Naive thymus-derived CD8-positive, alpha-beta T cell (primary cell): ENCODE measurements at regions not wholly inside any gene's neighbourhood (a gene's known extent, or its start where the extent isn't known, plus 50 kb on each side); places are given as distances from the start of the nearest gene placed in this dataset.
"Not testable (repeated sequence)": the region's sequence is repeated elsewhere in the genome, so short reads cannot be mapped to it uniquely, and the experiment has no call there.

Source experiments
- ATAC-seq, 2 donors: fragments of 150-1000 bp; cut with Tn5 transposase in 1 of 2; sonication (Bioruptor Pico), chemical (Tn5 transposase) in 1 of 2; 1 replicate in 1 of 2; 2 replicates in 1 of 2; pipeline ENCODE4 v1.10.0; 2021; ENCODE audit warnings: mild to moderate bottlenecking in 2 of 2, moderate library complexity in 2 of 2
- POLR2A ChIA-PET: fragments of 350-600 bp; sonication (Branson Sonifier 250); formaldehyde crosslinking; loops from one replicate; lab custom pipeline; 2021; ENCODE audit warnings: antibody characterized with exemption; lab: Charles Lee
- DNase-seq, 10 donors: peaks; one replicate each; pipeline versions ENCODE4 v3.0.0 to v3.0.0-alpha.2; 2020 to 2022
- H3K27ac Mint-ChIP-seq, 10 donors: one replicate each; pipeline ENCODE4 v1.8.0; 2020 to 2022; ENCODE audit warnings: mild to moderate bottlenecking in 10 of 10, mixed read lengths in 10 of 10, moderate library complexity in 4 of 10, inconsistent platforms in 1 of 10
- H3K27me3 Mint-ChIP-seq, 5 donors: one replicate each; pipeline ENCODE4 v1.8.0; 2021 to 2022; ENCODE audit warnings: mixed read lengths in 5 of 5
- H3K36me3 Mint-ChIP-seq, 3 donors: one replicate each; pipeline ENCODE4 v1.8.0; 2020 to 2022; ENCODE audit warnings: mixed read lengths in 3 of 3, mild to moderate bottlenecking in 2 of 3, inconsistent platforms in 1 of 3
- H3K4me1 Mint-ChIP-seq, 4 donors: one replicate each; pipeline ENCODE4 v1.8.0; 2021 to 2022; ENCODE audit warnings: mixed read lengths in 4 of 4
- H3K4me3 Mint-ChIP-seq, 10 donors: one replicate each; pipeline ENCODE4 v1.8.0; 2020 to 2022; ENCODE audit warnings: mild to moderate bottlenecking in 10 of 10, mixed read lengths in 10 of 10, moderate library complexity in 6 of 10, inconsistent platforms in 1 of 10
- H3K9me3 Mint-ChIP-seq, 9 donors: one replicate each; pipeline ENCODE4 v1.8.0; 2020 to 2022; ENCODE audit warnings: mixed read lengths in 9 of 9, mild to moderate bottlenecking in 3 of 9, inconsistent platforms in 1 of 9, moderate library complexity in 1 of 9

DNA sequence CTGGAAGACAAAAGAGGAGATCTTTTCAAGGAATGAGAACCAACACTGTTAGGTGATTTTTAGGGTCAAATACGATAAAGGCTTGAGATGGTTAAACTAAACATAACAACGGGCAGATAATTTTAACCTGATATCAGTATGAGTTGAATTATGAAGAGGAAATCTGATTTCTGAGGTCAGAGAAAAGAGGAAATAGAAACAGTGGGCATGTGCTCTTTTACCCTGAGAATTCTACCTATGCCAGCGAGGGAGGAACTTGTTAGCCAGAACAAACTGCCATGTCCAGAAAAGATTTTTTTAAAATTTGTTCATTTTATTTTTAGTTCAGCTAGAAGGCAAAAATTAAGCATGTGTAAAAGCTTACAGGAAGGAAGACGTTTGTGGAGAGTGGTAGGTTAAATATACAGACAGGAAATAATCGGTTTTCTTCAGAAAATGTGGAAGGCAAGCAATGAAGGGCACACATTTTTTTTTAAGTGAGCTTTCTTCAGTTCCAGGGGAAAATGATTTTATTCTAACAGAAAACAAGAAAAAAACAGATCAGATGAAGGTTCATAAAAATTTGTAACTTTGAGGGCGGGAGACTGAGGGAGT is 1745.3 kb downstream of the MRPL39 start:
- H3K36me3 Mint-ChIP-seq = no peaks in the 10 kb centered on the region
- H3K4me1 Mint-ChIP-seq = peaks cover 18 to 43% (median 37%) of the 10 kb centered on the region in 4 donors
- H3K4me3 Mint-ChIP-seq = peak overlapping the region in 9 of 10 donors; percentile 52 to 77 (median 63)
- H3K9me3 Mint-ChIP-seq = no peaks in the 10 kb centered on the region
- no peaks in the 10 kb centered on the region for H3K27me3 Mint-ChIP-seq
- H3K27ac Mint-ChIP-seq = peak overlapping the region; percentile 3 to 90 (median 79)
- POLR2A ChIA-PET = no interaction called here
- ATAC-seq (peak; percentile 28 to 45), DNase-seq (peak in 1 of 10 donors; percentile 14)

DNA sequence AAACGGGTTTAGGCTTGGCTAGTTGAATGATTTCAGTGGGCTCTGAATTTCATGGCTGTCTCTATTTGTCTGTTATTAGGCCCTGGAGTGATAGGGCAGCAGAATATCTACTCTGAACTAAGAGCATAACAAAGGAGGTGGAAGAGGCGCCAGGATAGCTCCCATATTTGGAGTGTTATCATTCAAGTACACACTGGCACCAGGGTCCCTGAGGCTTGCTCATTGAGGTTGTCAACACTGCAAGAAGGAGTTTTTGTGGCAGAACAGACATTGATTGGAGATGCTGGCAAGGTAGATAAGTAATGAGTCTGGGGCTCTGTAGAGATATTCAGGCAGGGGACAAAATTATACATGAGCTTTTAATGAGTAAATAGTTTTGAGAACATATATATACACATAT is 1748.4 kb downstream of the MRPL39 start:
- POLR2A ChIA-PET = no interaction called here
- H3K4me1 Mint-ChIP-seq = peaks cover 14 to 48% (median 35%) of the 10 kb centered on the region in 4 donors
- no peaks in the 10 kb centered on the region for H3K9me3 Mint-ChIP-seq
- no peaks in the 10 kb centered on the region for H3K27me3 Mint-ChIP-seq
- ATAC-seq = no peak
- DNase-seq = no peak
- H3K36me3 Mint-ChIP-seq = no peaks in the 10 kb centered on the region
- H3K4me3 Mint-ChIP-seq = peak overlapping the region in 2 of 10 donors; percentile 17 to 53
- peak overlapping the region in 7 of 10 donors; percentile 3 to 71 (median 21) for H3K27ac Mint-ChIP-seq

DNA sequence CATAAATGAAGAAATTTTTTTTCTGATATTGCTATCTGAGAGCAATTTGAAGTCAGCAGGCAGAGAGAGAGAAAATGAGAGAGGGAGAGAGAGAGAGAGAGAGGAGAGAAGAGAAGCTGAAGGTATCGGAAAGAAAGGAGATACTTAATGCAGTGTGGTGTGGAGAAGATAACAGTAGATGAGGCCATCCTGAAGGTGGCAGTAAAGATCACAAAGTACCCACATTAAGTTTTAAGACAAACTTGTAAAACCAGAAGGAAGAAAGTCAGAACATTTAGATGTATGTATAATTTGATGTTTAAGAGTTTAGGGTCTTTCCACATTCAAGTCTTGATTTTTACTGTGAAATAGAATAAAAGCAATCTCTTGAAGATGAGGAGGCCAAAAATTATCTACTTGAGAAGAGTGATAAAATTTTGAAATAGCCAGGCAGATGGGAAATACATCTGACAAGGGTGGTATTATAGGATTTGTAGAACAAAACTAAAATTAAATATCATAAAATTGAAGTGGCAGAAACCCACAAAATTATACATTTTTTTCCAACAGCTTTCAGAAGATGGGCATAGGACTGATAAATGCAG is 1753.4 kb downstream of the MRPL39 start:
- ATAC-seq (peak; percentile 74 to 82), DNase-seq (peak in 6 of 10 donors; percentile 5 to 60 (median 34))
- Mint-ChIP-seq H3K4me3 (no peak overlapping the region), H3K27ac (peak overlapping the region in 1 of 10 donors; percentile 22), H3K27me3 (no peaks in the 10 kb centered on the region), H3K9me3 (no peaks in the 10 kb centered on the region), H3K36me3 (no peaks in the 10 kb centered on the region), H3K4me1 (peaks cover 5 to 20% (median 9%) of the 10 kb centered on the region in 4 donors)
- POLR2A ChIA-PET = no interaction called here

DNA sequence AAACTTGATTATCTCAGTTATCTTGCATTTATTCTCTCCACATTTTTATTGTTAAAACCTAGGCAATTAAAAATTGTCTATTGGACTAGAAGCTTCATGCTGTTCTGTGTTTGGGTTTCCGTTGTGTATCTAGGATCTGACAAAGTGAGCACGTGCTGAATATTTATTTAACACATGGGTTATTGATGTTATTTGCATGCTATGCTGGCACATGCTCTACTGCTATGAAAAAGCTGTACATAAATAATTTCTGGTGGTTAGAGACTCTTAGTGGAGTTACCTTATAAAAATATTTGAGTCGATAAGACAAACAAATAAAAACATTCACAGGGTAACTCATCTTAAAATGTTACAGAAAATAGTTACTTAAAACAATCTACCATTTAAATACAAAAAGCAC is 1769.7 kb downstream of the MRPL39 start:
- ATAC-seq (no peak), DNase-seq (no peak)
- H3K27ac Mint-ChIP-seq = no peak overlapping the region
- peaks cover 0 to 4% (median under 1%) of the 10 kb centered on the region in 4 donors for H3K4me1 Mint-ChIP-seq
- peaks cover 0 to 2% (median 0%) of the 10 kb centered on the region in 5 donors for H3K27me3 Mint-ChIP-seq
- H3K9me3 Mint-ChIP-seq = peaks cover 9 to 24% (median 16%) of the 10 kb centered on the region in 9 donors
- H3K4me3 Mint-ChIP-seq = no peak overlapping the region
- H3K36me3 Mint-ChIP-seq = peaks cover 0 to 10% (median 0%) of the 10 kb centered on the region in 3 donors
- POLR2A ChIA-PET = no interaction called here

DNA sequence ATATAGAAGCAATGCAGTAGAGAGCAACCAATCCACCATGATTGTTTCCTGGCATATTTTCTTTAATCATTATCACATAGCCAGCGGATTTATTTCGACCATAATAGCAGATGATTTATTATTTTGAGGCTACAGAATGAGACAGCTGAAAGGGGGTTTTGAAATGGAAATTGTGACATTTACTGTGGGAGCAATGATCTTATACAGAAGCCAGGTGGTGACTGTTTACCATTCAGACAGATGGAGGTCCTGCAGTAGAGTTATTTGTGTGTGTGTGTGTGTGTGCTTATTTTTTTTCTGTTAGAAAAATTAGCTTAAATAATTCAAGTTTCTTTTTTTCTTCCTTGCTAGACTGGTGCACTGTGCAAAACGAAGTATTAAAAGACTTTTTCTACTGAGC is 1784.5 kb downstream of the MRPL39 start:
- Mint-ChIP-seq H3K36me3 (no peaks in the 10 kb centered on the region), H3K27ac (no peak overlapping the region), H3K4me3 (no peak overlapping the region), H3K27me3 (peaks cover 0 to 9% (median 4%) of the 10 kb centered on the region in 5 donors), H3K4me1 (peaks cover 0 to 1% (median 0%) of the 10 kb centered on the region in 4 donors), H3K9me3 (no peaks in the 10 kb centered on the region)
- ATAC-seq = no peak
- POLR2A ChIA-PET = no interaction called here
- DNase-seq = no peak

DNA sequence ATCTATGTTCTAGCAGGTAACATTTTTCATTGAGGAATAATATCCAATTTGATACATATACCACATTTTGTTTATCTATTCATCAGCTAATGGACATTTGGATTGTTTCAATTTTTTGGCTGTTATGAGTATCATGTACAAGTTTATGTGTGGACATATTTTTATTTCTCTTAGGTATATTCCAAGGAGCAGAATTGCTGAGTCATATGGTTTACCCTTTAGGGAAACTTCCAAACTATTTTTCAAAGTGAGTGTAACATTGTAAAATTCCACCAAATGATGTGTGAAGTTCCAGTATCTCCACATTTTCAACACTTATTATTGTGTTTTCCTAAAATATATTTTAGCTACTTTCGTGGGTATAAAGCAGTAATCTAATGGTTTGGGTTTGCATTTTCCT is 1789.9 kb downstream of the MRPL39 start:
- Mint-ChIP-seq H3K27ac (no peak overlapping the region), H3K4me1 (peaks cover 0 to 1% (median under 1%) of the 10 kb centered on the region in 4 donors), H3K4me3 (no peak overlapping the region), H3K36me3 (no peaks in the 10 kb centered on the region), H3K27me3 (peaks cover 0 to 13% (median 6%) of the 10 kb centered on the region in 5 donors), H3K9me3 (peaks cover 0 to 4% (median 0%) of the 10 kb centered on the region in 9 donors)
- POLR2A ChIA-PET = no interaction called here
- no peak for DNase-seq
- no peak for ATAC-seq

DNA sequence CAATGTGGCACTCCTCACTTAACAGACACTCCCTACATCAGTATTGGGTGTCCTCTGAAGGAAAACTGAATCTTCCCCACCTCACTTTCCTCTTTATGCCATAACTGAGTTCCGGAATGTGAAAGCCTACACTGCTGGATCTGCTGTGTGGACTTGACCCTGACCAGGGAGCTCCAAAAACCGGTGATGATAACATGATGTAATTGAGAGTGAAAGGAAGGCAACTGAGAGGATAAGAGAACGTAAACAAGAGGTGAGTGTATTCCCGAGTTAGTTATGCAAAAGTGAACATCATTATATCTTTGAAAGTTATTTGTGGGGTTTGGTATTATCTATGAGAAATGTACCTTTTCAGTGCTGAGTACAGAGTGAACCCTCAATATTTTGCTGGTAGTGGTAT is 1794.8 kb downstream of the MRPL39 start:
- Mint-ChIP-seq H3K4me1 (peaks cover 2 to 10% (median 6%) of the 10 kb centered on the region in 4 donors), H3K27ac (peak overlapping the region in 1 of 10 donors; percentile 4), H3K27me3 (peaks cover 0 to 8% (median 1%) of the 10 kb centered on the region in 5 donors), H3K36me3 (no peaks in the 10 kb centered on the region), H3K4me3 (no peak overlapping the region), H3K9me3 (peaks cover 0 to 4% (median 0%) of the 10 kb centered on the region in 9 donors)
- no peak for DNase-seq
- POLR2A ChIA-PET = no interaction called here
- no peak for ATAC-seq

DNA sequence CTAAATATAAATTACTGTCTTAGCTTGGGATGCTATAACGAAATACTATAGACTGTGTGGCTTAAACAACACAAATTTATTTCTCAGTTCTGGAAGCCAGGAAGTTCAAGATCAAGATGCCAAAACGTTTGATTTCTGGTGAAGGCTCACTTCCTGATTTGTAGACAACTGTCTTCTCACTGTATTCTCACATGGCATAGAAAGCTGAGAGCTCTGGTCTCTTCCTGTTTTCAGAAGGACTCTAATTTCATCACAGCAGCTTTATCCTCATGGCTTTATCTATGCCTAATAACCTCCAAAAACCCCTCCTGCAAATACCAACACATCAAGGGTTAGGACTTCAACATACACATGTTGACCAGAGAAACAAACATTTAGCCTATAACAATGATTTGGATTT is 1795.5 kb downstream of the MRPL39 start:
- peaks cover 0 to 4% (median 0%) of the 10 kb centered on the region in 9 donors for H3K9me3 Mint-ChIP-seq
- no peak for ATAC-seq
- DNase-seq = no peak
- H3K4me3 Mint-ChIP-seq = no peak overlapping the region
- H3K4me1 Mint-ChIP-seq = peaks cover 2 to 10% (median 6%) of the 10 kb centered on the region in 4 donors
- H3K27me3 Mint-ChIP-seq = peaks cover 0 to 8% (median 1%) of the 10 kb centered on the region in 5 donors
- H3K36me3 Mint-ChIP-seq = no peaks in the 10 kb centered on the region
- POLR2A ChIA-PET = no interaction called here
- H3K27ac Mint-ChIP-seq = peak overlapping the region in 1 of 10 donors; percentile 12

DNA sequence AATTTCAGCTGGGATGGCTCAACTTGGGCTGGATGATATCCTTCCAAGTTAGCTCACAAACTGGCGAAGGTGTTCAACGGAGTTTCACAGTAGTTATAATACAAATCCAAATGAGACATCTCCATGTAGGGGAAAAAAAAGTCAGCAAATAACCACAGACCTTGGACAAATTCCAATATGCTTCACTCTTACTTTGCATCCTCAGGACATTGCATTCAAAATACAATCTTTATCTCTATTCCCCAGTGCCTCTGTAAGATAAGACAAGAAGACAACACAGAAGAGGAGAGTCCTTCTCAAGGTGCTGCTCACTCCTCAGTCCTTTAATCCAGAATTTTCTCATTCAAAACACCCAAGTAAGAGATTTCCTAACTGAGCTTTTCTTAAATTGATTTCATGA is 1797.7 kb downstream of the MRPL39 start:
- DNase-seq (no peak), ATAC-seq (no peak)
- Mint-ChIP-seq H3K27me3 (peaks cover 0 to 1% (median 0%) of the 10 kb centered on the region in 5 donors), H3K4me1 (peaks cover 2 to 10% (median 6%) of the 10 kb centered on the region in 4 donors), H3K27ac (no peak overlapping the region), H3K36me3 (no peaks in the 10 kb centered on the region), H3K9me3 (peaks cover 0 to 4% (median 0%) of the 10 kb centered on the region in 9 donors), H3K4me3 (no peak overlapping the region)
- POLR2A ChIA-PET = no interaction called here

DNA sequence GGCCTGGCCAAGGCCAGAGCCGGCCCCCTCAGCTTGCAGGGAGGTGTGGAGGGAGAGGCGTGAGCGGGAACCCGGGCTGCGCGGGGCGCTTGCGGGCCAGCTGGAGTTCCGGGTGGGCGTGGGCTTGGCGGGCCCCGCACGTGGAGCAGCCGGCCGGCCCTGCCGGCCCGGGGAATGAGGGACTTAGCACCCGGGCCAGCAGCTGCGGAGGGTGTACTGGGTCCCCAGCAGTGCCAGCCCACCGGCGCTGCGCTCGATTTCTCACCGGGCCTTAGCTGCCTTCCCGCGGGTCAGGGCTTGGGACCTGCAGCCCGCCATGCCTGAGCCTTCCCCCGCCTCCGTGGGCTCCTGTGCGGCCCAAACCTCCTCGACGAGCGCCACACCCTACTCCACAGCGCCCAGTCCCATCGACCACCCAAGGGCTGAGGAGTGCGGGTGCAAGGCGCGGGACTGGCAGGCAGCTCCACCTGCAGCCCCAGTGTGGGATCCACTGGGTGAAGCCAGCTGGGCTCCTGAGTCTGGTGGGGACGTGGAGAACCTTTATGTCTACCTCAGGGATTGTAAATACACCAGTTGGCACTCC is 1800.2 kb downstream of the MRPL39 start:
- H3K36me3 Mint-ChIP-seq, H3K9me3 Mint-ChIP-seq, H3K27ac Mint-ChIP-seq, H3K27me3 Mint-ChIP-seq, POLR2A ChIA-PET, DNase-seq, H3K4me3 Mint-ChIP-seq, ATAC-seq, H3K4me1 Mint-ChIP-seq: not testable (repeated sequence)

DNA sequence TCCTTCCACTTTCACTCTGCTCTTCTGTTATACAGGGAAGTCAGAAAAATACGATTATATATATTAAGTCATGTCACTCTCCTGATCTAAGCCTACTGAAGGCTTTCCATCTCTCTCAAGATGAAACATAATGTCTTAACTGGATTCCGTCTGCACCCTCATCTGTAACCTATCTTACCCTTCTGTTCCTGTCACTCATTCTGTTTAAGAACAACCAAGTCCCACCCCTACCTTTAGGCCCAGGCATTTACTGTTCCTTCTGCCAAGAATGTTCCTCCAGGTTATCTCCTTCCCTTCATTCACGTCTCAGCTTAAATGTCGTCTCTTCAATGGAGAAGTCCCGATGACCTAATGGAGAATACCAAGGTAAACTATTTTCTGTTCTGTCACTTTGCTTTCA is 1802.4 kb downstream of the MRPL39 start:
- ATAC-seq = no peak
- DNase-seq = no peak
- peaks cover 0 to 3% (median 0%) of the 10 kb centered on the region in 5 donors for H3K27me3 Mint-ChIP-seq
- no peaks in the 10 kb centered on the region for H3K4me1 Mint-ChIP-seq
- peaks cover 0 to 8% (median 0%) of the 10 kb centered on the region in 9 donors for H3K9me3 Mint-ChIP-seq
- no peak overlapping the region for H3K4me3 Mint-ChIP-seq
- H3K36me3 Mint-ChIP-seq = no peaks in the 10 kb centered on the region
- H3K27ac Mint-ChIP-seq = no peak overlapping the region
- POLR2A ChIA-PET = no interaction called here

DNA sequence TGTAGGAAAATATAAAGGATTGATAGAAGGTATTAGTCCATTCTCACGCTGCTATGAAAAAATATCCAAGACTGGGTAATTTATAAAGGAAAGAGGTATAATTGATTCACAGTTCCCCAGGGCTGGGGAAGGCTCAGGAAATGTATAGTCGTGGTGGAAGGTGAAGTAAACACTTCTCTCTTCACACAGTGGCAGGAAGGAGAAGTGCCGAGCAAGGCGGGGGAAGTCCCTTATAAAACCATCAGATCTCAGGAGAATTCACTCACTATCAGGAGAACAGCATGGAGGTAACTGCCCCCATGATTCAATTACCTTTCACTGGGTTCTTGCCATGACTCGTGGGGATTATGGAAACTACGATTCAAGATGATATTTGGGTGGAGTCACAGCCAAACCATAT is 1806.0 kb downstream of the MRPL39 start:
- Mint-ChIP-seq H3K4me3 (no peak overlapping the region), H3K36me3 (no peaks in the 10 kb centered on the region), H3K9me3 (peaks cover 0 to 8% (median 0%) of the 10 kb centered on the region in 9 donors), H3K27me3 (peaks cover 0 to 3% (median 0%) of the 10 kb centered on the region in 5 donors), H3K4me1 (no peaks in the 10 kb centered on the region), H3K27ac (no peak overlapping the region)
- ATAC-seq (no peak), DNase-seq (no peak)
- POLR2A ChIA-PET = no interaction called here

DNA sequence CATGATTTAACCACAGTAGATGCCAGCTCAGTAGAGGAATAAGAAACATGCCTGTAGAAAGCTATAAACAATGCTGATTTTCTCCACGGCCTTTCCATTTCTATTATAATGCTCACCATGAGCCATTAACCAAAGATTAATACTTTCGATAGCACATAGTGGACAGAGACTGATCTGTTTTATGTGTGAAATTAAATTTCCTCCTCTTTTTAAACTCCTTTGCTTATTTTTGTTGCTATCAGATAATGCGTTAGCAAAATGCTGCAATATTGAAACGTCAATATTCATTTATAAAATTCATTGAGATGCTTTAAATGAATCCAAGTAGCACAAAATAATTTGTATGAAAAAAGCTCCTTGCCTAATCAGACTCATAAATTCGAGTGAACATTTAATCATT is 1807.9 kb downstream of the MRPL39 start:
- H3K27me3 Mint-ChIP-seq = peaks cover 0 to 3% (median 0%) of the 10 kb centered on the region in 5 donors
- no peak for DNase-seq
- peaks cover 0 to 8% (median 0%) of the 10 kb centered on the region in 9 donors for H3K9me3 Mint-ChIP-seq
- POLR2A ChIA-PET = no interaction called here
- no peak overlapping the region for H3K27ac Mint-ChIP-seq
- H3K4me1 Mint-ChIP-seq = no peaks in the 10 kb centered on the region
- no peak overlapping the region for H3K4me3 Mint-ChIP-seq
- ATAC-seq = no peak
- H3K36me3 Mint-ChIP-seq = no peaks in the 10 kb centered on the region
